ENCODE measurements at regions not wholly inside any gene's neighbourhood (a gene's known extent, or its start where the extent isn't known, plus 50 kb on each side); places are given as distances from the start of the nearest gene placed in this dataset.
"Not testable (repeated sequence)": the region's sequence is repeated elsewhere in the genome, so short reads cannot be mapped to it uniquely, and the experiment has no call there.

DNA sequence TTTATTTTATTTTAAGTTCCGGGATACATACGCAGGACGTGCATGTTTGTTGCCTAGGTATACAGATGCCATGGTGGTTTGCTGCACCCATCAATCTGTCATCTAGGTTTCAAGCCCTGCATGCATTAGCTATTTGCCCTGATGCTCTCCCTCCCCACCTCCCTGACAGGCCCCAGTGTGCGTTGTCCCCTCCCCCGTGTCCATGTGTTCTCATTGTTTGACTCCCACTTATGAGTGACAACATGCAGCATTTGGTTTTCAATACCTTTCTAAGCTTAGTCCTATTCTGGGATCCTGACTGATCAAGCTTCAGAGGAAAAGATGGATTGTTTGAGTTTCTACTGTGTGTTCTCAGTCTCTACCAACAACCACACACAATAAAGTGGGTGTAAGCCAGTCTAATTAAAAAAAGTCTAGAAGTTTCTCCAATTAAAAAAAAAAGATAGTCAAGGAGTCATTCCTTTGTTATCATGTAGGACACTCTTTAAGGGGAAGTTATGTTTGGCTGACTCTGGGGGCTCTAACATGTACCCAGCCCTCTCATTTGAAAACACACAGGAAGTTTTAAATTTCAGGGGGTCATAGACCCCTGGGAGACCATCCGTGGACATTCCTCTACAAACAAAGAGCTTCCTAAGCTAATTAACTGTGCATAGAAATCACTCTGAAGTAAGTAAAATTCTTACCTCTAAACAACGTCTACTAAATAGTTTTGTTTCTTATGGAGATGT is 66.3 kb upstream of the ADAMTS18 start:
- Mint-ChIP-seq H3K27ac (no peak overlapping the region), H3K4me3 (no peak overlapping the region), H3K27me3 (peaks cover 3% of the 10 kb centered on the region), H3K4me1 (ENCODE audit: low read depth) (no peaks in the 10 kb centered on the region), H3K9me3 (no peaks in the 10 kb centered on the region), H3K36me3 (ENCODE audit: low read depth) (no peaks in the 10 kb centered on the region)
- intact Hi-C loops (cut with micrococcal nuclease) = no loop called here
- ATAC-seq (no peak), DNase-seq (no peak)
- TF ChIP-seq, protein P1, sequence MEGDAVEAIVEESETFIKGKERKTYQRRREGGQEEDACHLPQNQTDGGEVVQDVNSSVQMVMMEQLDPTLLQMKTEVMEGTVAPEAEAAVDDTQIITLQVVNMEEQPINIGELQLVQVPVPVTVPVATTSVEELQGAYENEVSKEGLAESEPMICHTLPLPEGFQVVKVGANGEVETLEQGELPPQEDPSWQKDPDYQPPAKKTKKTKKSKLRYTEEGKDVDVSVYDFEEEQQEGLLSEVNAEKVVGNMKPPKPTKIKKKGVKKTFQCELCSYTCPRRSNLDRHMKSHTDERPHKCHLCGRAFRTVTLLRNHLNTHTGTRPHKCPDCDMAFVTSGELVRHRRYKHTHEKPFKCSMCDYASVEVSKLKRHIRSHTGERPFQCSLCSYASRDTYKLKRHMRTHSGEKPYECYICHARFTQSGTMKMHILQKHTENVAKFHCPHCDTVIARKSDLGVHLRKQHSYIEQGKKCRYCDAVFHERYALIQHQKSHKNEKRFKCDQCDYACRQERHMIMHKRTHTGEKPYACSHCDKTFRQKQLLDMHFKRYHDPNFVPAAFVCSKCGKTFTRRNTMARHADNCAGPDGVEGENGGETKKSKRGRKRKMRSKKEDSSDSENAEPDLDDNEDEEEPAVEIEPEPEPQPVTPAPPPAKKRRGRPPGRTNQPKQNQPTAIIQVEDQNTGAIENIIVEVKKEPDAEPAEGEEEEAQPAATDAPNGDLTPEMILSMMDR (IDR thresholded peaks at IDR 0.05) = no peak
- ChIA-PET CTCF (interaction anchor here (0.6 kb wide), 1 partner anchor 61 kb away, joined by 3 read pairs; no protein-coding TSS in a partner anchor), POLR2A (no interaction called here)

GRCh38 chr16:77502448-77502847 is 67.6 kb upstream of the ADAMTS18 start:
- DNase-seq = no peak
- no peak for ATAC-seq
- CTCF ChIA-PET = no interaction called here
- Mint-ChIP-seq H3K9me3 (no peaks in the 10 kb centered on the region), H3K4me3 (no peak overlapping the region), H3K36me3 (ENCODE audit: low read depth) (no peaks in the 10 kb centered on the region), H3K27me3 (peaks cover 5% of the 10 kb centered on the region), H3K27ac (no peak overlapping the region), H3K4me1 (ENCODE audit: low read depth) (no peaks in the 10 kb centered on the region)
- intact Hi-C loops (cut with micrococcal nuclease) = no loop called here
- POLR2A ChIA-PET = no interaction called here
- TF ChIP-seq, protein P1 (IDR thresholded peaks at IDR 0.05) = no peak

GRCh38 chr16:77506492-77506891 is 71.7 kb upstream of the ADAMTS18 start:
- H3K4me1 Mint-ChIP-seq (ENCODE audit: low read depth); intact Hi-C loops (cut with micrococcal nuclease); H3K27me3 Mint-ChIP-seq; POLR2A ChIA-PET; DNase-seq; ATAC-seq; H3K9me3 Mint-ChIP-seq; H3K27ac Mint-ChIP-seq; H3K4me3 Mint-ChIP-seq; CTCF ChIA-PET; H3K36me3 Mint-ChIP-seq (ENCODE audit: low read depth): not testable (repeated sequence)

DNA sequence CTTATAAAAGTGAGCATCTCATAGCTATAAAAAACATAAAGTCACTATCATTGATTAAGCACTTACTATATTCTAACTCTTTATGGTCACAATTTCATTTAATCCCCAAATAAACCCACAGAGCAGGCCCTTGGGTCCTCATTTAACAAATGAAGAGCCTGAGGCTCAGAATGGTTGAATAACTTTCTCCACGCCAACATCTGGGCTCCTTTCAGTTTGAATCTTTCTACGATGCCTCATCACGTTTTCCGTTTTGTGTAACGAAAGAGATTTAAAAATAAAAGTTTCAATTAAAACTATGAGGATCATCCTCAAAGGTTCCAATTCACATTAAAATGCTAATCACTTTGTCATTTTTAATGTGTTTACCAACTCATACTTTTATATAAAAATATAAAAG is 74.2 kb upstream of the ADAMTS18 start:
- intact Hi-C loops (cut with micrococcal nuclease) = no loop called here
- ChIA-PET POLR2A (no interaction called here), CTCF (no interaction called here)
- TF ChIP-seq, protein P1 (IDR thresholded peaks at IDR 0.05) = no peak
- Mint-ChIP-seq H3K36me3 (ENCODE audit: low read depth) (no peaks in the 10 kb centered on the region), H3K27me3 (peaks cover 4% of the 10 kb centered on the region), H3K4me1 (ENCODE audit: low read depth) (no peaks in the 10 kb centered on the region), H3K9me3 (no peaks in the 10 kb centered on the region), H3K27ac (no peak overlapping the region), H3K4me3 (no peak overlapping the region)
- ATAC-seq = no peak
- DNase-seq = no peak

DNA sequence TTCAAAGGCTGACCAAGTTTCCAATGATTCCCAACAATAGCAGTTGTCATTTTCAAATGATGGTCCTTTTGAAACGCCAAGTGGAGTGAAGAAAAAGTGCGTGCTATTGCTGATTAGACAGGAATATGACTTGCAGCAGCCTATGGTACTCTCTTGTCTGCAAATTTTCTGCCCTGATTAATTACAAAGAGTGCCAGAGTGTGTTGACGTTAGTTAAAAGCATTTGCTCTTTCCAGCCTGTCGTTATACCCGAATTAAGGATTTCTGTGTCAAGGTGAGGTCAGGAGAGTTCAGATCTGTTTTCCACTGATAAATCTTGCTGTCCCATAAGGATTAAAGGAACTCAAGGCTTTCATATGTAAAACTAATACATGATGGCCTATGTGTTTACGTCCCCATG is 75.0 kb upstream of the ADAMTS18 start:
- POLR2A ChIA-PET = no interaction called here
- intact Hi-C loops (cut with micrococcal nuclease) = no loop called here
- H3K27ac Mint-ChIP-seq = no peak overlapping the region
- TF ChIP-seq, protein P1 (IDR thresholded peaks at IDR 0.05) = no peak
- peaks cover 4% of the 10 kb centered on the region for H3K27me3 Mint-ChIP-seq
- CTCF ChIA-PET = no interaction called here
- H3K9me3 Mint-ChIP-seq = no peaks in the 10 kb centered on the region
- DNase-seq (no peak), ATAC-seq (no peak)
- H3K36me3 Mint-ChIP-seq (ENCODE audit: low read depth) = no peaks in the 10 kb centered on the region
- no peak overlapping the region for H3K4me3 Mint-ChIP-seq
- no peaks in the 10 kb centered on the region for H3K4me1 Mint-ChIP-seq (ENCODE audit: low read depth)

Measured in activated CD8-positive, alpha-beta T cell treated with anti-CD3 and anti-CD28 coated beads for 36 hours (primary cell).